GM18511 (cell line): ENCODE measurements at regions not wholly inside any gene's neighbourhood (a gene's known extent, or its start where the extent isn't known, plus 50 kb on each side); places are given as distances from the start of the nearest gene placed in this dataset.
"Not testable (repeated sequence)": the region's sequence is repeated elsewhere in the genome, so short reads cannot be mapped to it uniquely, and the experiment has no call there.

Source experiments
- ATAC-seq: cut with Tn5 transposase; IDR thresholded peaks from one replicate; pipeline ENCODE4 v1.9.1; 2021; ENCODE audit warnings: mild to moderate bottlenecking, moderate library complexity; ENCODE audit not compliant: unreplicated experiment

DNA sequence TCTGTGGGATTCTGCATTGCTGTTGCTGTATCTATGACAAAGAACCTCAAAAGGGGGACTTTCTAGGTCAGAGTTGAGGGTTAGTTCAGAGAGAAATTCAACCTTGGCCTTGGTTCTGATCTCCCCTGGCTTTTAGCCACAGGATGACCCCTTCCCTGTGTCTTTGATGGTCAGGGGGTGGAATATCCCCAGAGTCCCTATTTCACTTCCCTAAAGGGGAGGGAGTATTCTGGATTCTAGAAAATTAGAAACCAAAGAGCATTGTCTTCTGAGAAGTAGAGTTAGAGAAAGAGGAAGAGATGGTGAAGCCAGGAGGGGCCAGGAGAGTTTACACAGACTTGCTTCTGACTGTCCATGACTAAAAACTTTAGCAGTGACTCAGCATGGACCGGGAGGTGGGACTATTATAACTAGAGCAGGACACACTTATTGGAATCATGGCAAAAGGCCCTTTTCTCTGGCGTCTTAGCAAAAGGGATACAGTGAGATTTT is 56.2 kb upstream of the LPAR1 start:
- no peak for ATAC-seq

DNA sequence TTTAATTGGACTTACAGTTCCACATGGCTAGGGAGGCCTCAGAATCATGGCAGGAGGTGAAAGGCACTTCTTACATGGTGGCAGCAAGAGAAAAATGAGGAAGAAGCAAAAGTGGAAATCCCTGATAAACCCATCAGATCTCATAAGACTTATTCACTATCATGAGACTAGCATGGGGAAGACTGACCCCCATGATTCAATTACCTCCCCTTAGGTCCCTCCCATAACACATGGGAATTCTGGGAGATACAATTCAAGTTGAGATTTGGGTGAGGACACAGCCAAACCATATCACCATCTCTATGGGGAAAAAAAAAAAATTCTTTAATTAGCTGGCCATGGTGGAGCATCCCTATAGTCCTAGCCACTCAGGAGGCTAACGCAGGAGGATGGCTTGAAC is 53.9 kb upstream of the LPAR1 start:
- ATAC-seq = not testable (repeated sequence)
